Right lobe of liver (tissue), 4 donors: ENCODE measurements at regions not wholly inside any gene's neighbourhood (a gene's known extent, or its start where the extent isn't known, plus 50 kb on each side); places are given as distances from the start of the nearest gene placed in this dataset.
"Not testable (repeated sequence)": the region's sequence is repeated elsewhere in the genome, so short reads cannot be mapped to it uniquely, and the experiment has no call there.

Experiments used
- POLR2A ChIP-seq: fragments of 450-650 bp; IDR thresholded peaks from one replicate; pipeline ENCODE4 v1.6.1; 2017; ENCODE audit warnings: antibody characterized with exemption, mild to moderate bottlenecking
- TF ChIP-seq, protein P1 (sequence below), 4 donors: fragments of 200-600 bp in 3 of 4; fragments of 450-650 bp in 1 of 4; IDR thresholded peaks; one replicate each; pipeline versions ENCODE4 v1.5.1 to v1.8.0; 2016 to 2022; ENCODE audit warnings: antibody characterized with exemption in 4 of 4, mild to moderate bottlenecking in 2 of 4
- donor health status: DM: no; HTN: no; CAD: no.
- donor health status: DM: no; HTN: no; CAD: no.
- donor health status: DM: no; HTN: yes; CAD: no.

GRCh38 chr13:81339666-81340065 is 998.7 kb upstream of the SPRY2 start:
- TF ChIP-seq, protein P1, sequence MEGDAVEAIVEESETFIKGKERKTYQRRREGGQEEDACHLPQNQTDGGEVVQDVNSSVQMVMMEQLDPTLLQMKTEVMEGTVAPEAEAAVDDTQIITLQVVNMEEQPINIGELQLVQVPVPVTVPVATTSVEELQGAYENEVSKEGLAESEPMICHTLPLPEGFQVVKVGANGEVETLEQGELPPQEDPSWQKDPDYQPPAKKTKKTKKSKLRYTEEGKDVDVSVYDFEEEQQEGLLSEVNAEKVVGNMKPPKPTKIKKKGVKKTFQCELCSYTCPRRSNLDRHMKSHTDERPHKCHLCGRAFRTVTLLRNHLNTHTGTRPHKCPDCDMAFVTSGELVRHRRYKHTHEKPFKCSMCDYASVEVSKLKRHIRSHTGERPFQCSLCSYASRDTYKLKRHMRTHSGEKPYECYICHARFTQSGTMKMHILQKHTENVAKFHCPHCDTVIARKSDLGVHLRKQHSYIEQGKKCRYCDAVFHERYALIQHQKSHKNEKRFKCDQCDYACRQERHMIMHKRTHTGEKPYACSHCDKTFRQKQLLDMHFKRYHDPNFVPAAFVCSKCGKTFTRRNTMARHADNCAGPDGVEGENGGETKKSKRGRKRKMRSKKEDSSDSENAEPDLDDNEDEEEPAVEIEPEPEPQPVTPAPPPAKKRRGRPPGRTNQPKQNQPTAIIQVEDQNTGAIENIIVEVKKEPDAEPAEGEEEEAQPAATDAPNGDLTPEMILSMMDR (IDR thresholded peaks at IDR 0.05), result not testable (repeated sequence)
- TF ChIP-seq POLR2A, result not testable (repeated sequence)
